ENCODE measurements at regions not wholly inside any gene's neighbourhood (a gene's known extent, or its start where the extent isn't known, plus 50 kb on each side); places are given as distances from the start of the nearest gene placed in this dataset.

DNA sequence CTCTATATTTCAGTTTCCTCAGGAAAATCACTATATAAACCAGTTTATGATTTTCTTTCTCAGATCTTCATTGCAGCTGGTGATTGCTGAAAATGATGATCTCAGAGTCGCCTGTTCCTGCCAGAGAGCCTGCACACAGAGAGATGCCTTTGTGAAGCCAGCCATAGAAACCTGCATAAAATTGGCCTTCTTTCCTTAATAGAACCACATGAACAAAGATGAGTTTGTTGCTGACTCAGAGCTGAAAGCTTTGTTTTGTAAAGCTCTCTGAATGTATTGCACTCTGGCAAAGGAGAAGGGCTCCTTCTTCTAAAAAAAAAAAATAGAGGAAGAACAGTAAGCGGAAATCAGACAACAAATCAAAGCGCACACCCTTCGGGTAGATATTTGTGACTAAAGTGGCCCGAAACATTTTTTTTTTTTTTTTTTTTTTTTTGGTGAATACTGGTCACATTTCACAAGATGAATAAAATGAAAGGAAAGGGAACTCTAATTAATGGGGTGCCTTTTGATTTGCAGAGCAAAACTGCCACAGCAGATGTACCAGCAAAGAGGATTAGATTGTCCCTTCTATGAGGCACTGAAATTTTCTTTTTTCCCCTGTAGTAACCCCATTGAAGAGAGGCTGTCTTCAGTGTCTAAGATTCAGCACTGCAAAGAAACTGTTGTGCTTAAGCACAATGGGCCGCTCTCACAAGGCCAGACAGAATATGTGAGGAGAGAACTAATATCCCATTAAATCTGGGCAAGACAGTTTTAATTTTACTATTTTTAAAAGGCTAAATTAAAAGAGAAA is 75.1 kb upstream of the PTPRZ1 start:
- H3K4me3 ChIP-seq (ENCODE audit: control insufficient read depth, low read depth, low read length), result no peak overlapping the region
- no peak for DNase-seq (ENCODE audit: low read depth)

DNA sequence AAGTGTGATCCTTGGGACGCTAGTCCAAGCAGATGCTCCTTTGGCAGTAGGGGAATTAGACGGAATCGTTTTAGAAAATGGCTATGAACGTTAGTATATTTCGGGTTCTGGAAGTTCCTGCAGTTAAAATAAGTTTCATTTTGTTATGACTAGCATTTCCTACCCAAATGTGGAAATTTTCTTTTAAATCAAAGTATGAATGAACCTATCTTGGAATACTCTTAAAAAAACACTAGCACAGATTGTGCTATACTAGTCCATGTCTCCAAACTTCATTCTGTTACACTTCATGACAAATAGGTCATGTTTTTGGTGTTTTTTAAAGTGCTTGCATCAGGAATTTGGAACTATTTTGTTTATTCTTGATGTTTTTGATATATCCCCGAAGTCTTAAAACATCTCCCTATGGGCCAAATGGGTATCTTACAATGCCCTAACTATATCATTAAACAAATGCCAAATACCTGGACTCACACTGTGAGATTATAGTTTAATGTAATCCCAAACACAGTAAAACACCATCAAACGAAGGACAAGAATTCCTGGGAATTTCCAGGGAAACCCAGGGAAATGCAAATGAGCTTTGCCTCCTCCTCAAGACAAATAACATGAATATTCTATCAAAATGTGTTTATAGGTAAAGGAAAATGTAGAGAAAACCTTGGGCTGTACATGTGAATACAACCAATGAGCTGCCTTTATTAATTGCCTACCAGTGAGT is 75.9 kb upstream of the PTPRZ1 start:
- TF ChIP-seq, protein P1, sequence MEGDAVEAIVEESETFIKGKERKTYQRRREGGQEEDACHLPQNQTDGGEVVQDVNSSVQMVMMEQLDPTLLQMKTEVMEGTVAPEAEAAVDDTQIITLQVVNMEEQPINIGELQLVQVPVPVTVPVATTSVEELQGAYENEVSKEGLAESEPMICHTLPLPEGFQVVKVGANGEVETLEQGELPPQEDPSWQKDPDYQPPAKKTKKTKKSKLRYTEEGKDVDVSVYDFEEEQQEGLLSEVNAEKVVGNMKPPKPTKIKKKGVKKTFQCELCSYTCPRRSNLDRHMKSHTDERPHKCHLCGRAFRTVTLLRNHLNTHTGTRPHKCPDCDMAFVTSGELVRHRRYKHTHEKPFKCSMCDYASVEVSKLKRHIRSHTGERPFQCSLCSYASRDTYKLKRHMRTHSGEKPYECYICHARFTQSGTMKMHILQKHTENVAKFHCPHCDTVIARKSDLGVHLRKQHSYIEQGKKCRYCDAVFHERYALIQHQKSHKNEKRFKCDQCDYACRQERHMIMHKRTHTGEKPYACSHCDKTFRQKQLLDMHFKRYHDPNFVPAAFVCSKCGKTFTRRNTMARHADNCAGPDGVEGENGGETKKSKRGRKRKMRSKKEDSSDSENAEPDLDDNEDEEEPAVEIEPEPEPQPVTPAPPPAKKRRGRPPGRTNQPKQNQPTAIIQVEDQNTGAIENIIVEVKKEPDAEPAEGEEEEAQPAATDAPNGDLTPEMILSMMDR (IDR thresholded peaks at IDR 0.05; ENCODE audit: control insufficient read depth, insufficient read depth, low read depth, low read length, missing control alignments), result no peak
- DNase-seq (ENCODE audit: low read depth), result no peak
- H3K4me3 ChIP-seq (ENCODE audit: control insufficient read depth, low read depth, low read length), result no peak overlapping the region

More for the DNA sequence above, 75.1 kb upstream of the PTPRZ1 start:
- TF ChIP-seq, protein P1 (IDR thresholded peaks at IDR 0.05; ENCODE audit: control insufficient read depth, insufficient read depth, low read depth, low read length, missing control alignments), result no peak

DNA sequence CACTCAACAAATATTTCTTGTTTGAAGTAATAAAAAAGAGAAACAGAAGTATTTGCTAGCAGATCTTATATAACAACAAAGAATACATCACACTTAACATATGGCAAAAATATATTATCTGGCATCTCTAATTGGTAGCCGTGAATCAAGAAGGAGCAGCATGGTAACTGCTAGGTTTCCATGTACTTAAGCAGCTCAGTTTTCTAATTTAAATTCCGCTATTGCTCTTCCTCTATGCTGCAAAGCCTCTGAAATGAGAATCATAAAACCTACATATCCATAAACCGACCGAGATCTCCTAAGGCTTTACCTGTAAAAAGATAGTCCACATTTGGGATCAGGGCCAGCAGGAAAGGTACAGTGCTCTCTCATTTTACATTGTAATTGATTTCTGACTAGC is 76.6 kb upstream of the PTPRZ1 start:
- H3K4me3 ChIP-seq (ENCODE audit: control insufficient read depth, low read depth, low read length), result no peak overlapping the region
- no peak for DNase-seq (ENCODE audit: low read depth)
- TF ChIP-seq, protein P1 (IDR thresholded peaks at IDR 0.05; ENCODE audit: control insufficient read depth, insufficient read depth, low read depth, low read length, missing control alignments), result no peak

DNA sequence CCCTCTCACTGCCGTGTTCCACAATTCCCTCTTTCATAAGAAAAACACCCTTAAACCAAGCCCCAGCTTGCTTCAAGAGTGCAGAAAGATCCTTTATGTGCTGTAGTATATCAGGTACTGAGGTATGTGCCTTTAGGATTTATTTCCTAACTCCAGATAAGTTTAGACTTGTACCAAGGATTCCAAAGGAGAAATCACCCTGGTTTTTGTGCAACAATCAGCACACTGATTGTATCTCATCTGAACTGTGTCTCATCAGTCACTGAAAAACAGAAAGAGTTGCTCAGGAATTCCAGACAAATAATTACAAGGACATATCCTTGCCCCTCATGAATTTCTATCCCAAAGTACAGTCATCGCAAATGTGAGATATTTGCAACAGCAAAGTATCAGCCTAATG is 77.2 kb upstream of the PTPRZ1 start:
- TF ChIP-seq, protein P1 (IDR thresholded peaks at IDR 0.05; ENCODE audit: control insufficient read depth, insufficient read depth, low read depth, low read length, missing control alignments), result no peak
- no peak for DNase-seq (ENCODE audit: low read depth)
- H3K4me3 ChIP-seq (ENCODE audit: control insufficient read depth, low read depth, low read length), result no peak overlapping the region

DNA sequence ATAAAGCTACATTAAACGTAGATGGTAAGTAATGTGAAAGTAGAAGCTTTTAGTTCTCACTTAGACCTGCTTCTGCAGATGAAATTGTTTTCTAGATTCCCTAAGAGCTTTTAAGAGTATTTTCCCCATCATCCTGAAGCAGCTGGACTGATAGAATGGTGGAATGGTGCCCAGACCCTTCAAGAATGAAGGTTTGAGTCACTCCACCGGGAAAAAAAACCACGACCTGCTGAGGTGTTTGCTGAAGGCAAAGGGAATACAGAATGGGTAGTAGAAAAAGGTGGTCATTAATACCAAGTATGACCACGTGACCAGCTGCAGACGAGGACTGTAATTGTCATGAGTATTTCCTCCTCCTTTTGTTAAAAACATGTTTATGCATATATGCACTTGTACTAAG is 79.2 kb upstream of the PTPRZ1 start:
- no peak overlapping the region for H3K4me3 ChIP-seq (ENCODE audit: control insufficient read depth, low read depth, low read length)
- DNase-seq (ENCODE audit: low read depth), result no peak
- TF ChIP-seq, protein P1 (IDR thresholded peaks at IDR 0.05; ENCODE audit: control insufficient read depth, insufficient read depth, low read depth, low read length, missing control alignments), result no peak

DNA sequence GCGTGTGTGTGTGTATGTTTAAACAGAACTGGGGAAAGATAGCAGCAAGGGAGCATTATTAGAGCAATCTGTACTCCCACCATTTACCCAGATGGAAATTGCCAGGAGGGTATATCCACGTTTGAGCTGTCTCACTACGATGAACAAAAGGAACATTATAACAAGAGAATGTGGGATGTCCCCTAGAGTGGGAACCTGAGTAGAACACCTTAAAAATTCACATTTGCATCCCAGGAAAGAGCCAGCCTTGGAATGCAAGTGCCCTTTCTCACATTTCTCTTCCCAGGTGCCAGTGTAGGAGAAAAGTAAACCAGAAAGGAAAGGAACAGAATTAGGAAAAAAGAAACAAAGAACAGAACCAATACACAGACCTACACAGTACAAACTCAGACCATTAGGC is 95.3 kb upstream of the PTPRZ1 start:
- H3K4me3 ChIP-seq (ENCODE audit: control insufficient read depth, low read depth, low read length), result no peak overlapping the region
- TF ChIP-seq, protein P1 (IDR thresholded peaks at IDR 0.05; ENCODE audit: control insufficient read depth, insufficient read depth, low read depth, low read length, missing control alignments), result no peak
- no peak for DNase-seq (ENCODE audit: low read depth)

Data from AG09309 (cell line).